GM10847 (cell line): ENCODE measurements at regions not wholly inside any gene's neighbourhood (a gene's known extent, or its start where the extent isn't known, plus 50 kb on each side); places are given as distances from the start of the nearest gene placed in this dataset.

Source experiments
- POLR2A ChIP-seq: IDR thresholded peaks from 2 replicates; pipeline ENCODE4 v1.6.1; 2011; ENCODE audit not compliant: insufficient read length; ENCODE audit errors: extremely low read depth

DNA sequence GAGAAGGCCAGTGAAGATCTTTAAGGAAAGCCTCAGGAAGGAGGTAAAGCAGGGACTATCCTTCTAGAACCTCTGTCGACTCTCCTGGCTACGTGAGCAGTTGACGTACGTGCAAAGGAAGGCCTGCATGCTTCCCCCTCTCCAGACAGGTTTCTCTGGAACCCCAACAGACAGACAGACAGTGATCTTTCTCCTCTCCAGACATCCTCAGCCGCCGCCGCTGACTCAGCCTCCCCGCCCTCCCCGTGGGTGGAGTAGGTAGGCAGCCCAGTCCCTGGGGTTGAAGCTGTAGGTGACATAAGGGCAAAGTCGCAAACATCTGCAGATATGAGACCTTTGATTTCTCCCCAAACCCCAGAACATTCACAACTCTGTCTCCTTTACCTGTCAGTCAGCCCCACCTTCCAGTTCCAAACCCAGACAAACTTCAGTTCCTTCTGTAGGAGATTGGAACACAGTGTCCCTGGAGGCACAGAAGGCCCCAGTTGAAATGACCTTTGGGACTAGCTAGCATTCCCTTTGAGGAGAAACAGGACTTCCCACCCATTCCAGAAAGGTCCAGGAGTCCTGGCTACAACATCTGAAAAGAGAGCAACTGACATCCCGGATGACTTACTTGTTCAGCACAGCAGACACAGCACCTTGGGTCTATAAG lies 146.0 kb upstream of the JUN start:
- TF ChIP-seq POLR2A: no peak

DNA sequence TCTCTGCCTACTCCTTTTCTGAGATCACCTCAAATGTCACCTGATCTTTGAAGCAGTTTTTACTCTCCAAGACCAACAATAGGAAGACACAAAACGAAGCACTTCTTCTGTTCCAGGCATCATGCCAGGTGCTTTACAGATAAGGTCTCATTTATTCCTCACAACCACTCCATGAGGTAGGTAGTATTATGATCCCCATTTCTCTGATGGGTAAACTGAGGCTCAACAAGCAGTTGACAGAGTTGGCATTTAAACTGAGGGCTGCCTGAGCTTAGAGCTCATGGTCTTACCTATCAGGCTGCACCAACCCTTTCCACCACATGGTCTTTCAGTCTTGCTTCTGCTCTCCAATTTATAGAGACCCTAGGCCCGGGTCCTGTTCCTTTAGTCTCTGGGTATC lies 147.2 kb upstream of the JUN start:
- no peak for TF ChIP-seq POLR2A

DNA sequence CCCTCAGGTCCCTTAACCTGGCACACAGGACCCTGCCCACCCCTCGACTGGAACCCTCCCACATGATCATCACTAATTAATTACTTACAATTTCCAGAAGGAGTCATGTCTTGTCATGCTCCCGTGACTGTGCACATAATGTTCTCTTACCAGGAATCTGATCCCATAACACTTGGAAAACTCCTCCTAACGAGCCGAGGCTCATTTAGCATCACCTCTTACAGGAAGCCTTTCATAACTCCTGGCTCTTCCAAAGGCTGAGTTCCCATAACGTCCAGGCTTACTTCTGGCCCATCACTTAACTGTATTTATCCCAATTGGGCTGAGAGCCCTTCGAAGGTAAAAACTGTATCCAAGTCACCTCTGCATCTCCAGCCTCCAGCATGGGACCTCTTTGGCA lies 147.9 kb upstream of the JUN start:
- TF ChIP-seq POLR2A: no peak

DNA sequence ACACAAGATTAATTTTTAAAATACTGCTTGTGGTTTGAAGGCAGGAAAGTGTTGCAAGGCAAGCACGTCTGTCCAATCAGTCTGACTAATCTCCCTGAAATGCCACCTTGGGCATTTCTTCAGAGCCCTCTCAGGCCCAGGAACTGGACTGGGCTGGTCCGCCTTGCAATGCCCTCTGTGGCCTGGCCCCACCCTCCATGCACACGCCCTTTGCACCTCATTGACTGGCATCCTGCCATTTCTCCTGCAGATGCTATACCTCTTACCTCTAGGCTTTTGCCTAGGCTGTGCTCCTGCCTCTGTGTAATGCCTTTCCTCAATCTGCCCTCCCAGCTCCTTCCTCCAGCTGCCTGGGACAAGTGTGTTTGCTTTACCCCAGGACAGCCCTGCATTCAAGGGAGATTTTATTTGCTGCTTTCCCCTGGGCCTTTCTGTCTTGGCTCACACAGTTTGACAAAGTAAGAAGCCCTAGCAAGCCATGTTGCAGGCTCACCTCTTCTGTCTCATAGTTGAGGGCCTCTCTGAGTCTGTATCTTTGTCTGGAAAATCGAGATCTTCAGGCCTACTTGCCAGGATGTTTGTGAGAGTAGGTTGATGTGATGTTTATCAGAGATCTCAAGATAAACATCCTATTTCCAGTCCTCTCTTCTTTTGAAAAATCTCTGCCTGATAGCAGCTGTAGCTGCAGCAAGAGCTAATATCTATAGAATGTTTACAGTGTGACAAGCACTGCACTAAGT lies 149.2 kb upstream of the JUN start:
- no peak for TF ChIP-seq POLR2A

DNA sequence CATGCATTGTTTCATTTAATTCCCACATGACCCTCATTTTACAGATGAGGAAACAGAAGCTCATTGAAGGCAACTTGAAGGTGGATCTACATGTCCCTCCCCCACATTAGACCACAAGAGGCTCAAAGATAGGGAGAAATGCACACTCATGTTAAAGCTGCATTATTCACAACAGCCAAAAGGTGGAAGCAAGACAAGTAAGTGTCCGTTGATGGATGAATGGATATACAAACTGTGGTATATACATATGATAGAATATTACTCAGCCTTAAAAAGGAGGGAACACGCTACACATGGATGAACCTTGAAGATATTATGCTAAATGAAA lies 149.7 kb upstream of the JUN start:
- TF ChIP-seq POLR2A: no peak

DNA sequence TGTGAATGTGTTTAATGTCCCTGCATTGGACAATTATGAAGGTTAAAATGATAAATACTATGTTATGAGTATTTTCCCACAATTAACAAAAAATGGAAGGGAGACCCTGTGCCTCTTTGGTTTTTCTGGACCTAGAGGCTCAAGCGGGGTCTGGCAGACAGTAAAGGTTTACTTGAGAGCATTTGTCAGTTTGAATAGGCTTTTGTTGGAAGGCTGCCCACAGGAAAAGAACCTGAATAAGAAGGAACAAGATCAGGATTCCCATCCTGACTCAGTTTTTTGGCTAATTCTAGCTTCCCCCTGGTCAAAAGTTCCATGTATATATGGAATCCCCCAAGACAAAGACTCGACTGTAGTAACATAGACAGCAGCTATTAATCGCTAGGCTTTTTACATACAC lies 150.9 kb upstream of the JUN start:
- TF ChIP-seq POLR2A: no peak

DNA sequence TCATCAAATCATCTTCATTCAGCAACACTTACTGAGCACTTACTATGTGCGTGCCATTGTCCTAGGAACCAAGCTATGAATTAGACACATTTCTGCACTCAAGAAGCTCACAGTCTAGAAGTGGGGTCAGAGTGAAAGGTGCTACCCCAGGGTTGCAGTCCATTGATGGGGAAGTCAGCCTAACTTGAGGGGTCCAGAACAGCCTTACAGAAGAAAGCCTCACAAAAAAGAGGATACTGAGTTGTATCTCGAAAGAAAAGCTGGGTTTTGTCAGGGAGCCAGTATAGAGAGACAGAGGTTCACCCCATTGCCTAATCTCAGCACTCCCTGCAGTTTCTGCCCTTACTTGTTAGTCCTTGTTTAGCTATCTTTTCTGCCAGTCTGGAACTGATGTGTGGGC lies 153.1 kb upstream of the JUN start:
- TF ChIP-seq POLR2A: no peak

DNA sequence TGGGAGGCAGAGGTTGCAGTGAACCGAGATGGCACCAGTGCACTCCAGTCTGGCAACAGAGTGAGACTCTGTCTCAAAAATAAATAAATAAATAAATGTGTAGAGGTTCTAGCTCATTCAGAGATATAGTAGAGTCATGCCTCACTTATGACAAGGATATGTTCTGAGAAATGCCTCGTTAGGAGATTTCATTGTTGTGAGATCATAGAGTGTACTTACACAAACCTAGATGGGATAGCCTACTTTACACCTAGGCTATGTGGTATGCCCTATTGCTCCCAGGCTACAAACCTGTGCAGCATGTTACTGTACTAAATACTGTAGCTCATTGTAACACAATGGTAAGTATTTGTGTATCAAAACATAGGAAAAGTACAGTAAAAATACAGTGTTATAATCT lies 155.3 kb upstream of the JUN start:
- no peak for TF ChIP-seq POLR2A

DNA sequence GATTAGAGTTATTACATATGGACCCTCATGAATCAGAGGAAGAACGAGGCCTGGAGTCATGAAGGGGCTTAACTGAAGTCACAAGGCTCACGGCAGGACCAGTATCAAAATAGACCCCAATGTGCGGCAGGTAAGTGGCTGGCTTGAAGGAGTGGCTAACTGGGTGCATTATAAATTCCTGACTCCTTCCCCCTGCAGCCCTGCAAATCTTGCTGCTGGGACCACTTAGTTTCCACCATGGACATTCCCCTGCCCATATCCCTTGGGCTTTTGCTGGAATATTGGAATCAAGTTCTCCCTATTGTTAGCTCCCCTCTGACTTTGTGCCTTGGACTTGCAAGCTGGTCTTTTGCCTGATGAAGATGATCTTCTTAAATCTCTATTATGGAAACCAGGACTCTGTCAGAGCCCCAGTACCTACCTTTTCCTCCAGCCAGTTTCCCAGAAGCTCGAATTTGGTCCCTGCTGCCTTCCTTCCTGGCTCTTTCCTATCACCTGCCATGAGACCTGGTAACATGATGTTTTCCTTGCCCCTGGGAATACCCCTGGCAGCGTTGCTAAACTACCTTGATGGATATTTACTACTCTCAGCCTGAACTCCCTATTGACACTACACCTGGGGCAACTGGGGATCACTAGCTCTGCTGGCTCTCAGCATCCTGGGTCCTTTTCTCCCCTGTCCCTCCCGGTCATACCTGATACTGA lies 156.0 kb upstream of the JUN start:
- no peak for TF ChIP-seq POLR2A

DNA sequence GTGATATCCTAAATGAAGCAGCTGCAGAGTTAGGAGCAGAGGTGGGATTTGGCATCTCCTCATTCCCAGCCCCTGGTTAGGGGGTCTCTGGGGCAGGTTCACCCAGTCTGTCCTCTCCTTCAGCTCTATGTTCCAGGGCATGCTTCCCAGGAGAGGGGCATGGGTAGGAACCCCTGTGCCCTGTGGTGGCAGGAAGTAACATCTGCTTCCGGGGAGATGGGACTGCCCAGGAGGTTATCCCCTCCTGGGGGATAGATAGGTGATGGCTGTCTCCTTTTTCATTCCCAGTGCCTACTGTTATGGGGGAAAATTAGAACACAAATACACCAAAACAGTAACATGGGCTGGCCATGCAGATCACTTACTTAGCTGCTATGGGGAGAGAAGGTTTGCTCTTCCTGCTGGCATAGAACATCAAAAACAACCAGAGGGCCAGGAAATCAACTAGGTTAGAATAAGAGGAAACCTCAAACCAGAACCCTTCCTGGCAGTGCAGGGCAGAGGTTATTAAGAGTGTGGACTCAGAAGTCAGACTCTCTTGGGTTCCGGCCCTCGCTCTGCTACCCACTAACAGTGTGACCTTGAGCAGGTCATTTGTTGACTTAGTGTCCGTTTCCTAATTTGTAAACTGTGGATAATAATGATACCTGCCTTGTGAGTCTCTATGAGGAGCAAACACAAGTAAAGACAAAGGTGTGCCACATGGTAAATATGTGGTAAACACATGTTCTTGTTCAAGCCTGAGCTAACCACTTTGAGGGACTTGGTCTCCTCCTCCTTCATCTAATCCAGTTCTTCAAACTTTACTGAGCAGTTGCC lies 157.8 kb upstream of the JUN start:
- TF ChIP-seq POLR2A: no peak

DNA sequence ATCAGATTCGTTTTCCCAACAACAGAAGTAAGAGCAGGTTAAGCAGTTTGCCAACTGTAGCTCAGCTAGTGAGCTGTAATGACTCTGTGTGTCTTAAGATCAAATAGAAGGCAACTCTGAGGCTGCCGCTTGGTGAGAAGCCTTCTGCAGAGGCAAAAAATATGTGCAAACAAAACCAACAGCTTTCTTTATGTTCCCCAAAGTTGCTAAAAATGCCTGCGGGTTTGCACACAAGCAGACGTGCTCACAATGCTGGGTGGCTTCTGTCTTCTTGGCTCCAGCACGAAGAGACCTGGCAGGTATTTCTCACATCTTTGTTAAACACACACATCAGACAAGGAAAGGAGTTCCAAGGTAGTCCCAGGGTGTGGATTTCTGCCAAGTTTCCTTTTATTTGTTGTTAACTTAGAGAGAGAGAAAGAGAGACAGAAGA lies 158.9 kb upstream of the JUN start:
- no peak for TF ChIP-seq POLR2A

DNA sequence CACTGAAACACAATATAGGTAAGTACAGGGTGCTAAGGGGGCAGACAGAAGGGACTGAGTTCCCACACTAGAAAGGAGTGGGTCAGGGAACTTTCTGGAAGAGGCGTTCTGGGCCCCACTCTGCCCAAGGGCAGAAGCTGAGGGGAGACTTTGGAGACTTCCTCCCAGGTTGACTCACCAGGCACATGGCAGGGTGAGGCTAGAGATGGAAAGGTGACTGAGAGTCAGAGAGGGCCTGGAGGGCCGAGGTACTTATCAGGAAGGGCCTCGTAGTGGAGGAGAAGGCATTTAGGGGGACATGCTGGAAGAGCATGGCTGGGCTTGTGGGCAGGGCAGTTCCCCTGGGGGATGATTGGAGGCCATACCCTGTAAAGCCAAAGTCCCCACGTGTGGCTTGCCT lies 159.9 kb upstream of the JUN start:
- no peak for TF ChIP-seq POLR2A

DNA sequence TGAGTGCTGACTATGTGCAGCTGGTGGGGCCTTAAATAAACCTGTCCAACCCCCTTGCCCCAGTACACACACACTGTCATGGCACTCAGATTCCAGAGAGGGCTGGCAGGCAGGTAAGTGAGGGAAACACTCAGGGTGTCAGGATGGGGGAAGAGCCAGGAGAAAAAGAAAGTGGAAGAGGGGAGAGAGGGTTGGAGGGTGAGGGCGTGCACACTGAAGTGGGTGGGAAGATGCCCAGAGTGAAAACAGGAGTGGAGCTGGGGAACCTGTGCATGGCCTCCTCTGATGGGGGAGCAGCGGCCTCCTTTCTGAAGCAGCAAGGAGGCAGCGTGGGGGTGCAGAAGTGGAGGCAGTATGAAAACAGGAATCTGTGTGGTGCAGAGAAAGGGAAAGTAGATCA lies 160.6 kb upstream of the JUN start:
- TF ChIP-seq POLR2A: no peak

DNA sequence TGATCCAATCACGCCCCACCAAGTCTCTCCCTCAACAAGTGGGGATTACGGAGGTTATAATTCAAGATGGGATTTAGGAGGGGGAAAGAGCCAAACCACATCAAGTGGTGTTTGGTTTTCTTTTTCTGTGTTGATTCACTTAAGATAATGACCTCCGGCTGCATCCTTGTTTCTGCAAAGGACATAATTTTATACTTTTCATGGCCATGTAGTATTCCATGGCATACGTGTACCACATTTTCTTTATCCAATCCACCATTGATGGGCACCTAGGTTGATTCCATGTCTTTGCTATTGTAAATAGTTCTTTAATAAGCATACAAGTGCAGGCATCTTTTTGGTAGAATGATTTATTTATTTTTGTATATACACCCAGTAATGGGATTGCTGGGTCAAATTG lies 162.5 kb upstream of the JUN start:
- no peak for TF ChIP-seq POLR2A

DNA sequence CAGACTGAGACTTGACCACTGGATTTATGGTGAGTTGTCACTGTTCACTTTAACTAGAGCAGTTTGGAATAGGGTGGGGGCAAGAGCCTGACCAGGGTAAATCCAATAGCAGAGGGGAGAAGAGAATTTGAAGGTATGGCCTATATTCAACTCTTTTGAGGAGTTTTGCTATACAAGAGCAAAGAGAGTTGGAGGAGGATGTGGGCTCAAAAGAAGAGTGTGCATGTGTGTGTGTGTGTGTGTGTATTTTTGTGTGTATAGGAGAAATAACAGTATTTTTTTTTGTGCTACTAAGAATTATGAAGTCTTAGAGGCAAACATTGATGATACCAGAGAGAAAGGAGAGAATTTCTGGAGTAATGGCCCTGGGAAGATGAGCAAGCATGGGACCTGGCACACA lies 164.8 kb upstream of the JUN start:
- TF ChIP-seq POLR2A: no peak
